ENCODE measurements at regions not wholly inside any gene's neighbourhood (a gene's known extent, or its start where the extent isn't known, plus 50 kb on each side); places are given as distances from the start of the nearest gene placed in this dataset.

DNA sequence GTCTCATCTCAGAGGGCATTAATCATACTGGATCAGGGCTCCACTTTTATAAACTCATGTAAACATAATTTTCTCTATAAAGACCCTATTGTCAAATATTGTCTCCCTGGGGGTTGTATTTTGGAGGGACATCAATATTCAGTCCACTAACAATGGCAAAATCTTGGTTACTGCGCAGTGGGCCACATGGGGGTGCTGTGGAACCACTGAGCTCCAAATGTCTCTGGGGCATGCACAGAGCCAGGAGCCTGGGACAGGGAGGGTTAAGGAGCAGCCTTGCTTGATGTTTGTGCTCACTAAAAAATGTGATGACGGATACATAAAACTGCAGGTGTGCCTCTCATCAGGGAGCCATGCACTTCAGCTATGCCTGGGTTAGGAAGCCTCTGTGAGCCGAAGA, 62.1 kb upstream of the PRSS58 start:
- no peak for DNase-seq

DNA sequence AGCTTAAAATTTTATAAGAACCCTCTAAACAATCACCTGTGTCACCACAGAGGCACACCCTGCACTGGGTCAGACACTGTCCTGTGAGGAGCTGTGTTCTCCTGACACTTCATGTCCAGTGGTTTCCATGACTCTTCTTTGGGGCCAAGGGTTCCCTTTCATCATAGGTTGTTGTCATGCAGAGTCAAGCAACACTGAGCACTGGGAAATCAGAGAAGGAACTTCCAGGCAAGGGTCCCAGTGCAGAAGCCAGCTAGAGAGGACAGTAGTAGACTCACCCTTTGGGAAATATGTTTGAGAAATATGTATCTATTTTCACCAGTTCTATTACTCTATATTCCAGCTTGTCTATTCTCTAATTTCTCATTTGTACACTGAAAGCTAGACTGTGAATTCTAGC, 56.4 kb upstream of the PRSS58 start:
- DNase-seq = no peak

DNA sequence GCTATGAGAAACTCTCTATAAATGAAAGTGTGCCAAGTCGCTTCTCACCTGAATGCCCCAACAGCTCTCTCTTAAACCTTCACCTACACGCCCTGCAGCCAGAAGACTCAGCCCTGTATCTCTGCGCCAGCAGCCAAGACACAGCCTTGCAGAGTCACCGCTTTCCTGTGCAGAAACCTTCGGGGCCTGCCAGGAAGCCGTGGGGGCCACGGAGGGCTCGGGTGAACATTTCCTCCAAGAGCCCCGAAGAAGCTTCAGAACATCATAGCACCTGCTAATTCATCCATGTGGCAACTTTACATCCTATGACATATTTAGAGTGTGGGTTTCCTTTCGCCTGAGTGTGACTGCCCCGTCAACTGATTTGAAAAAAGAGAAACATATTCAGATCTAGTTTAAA, 55.7 kb upstream of the PRSS58 start:
- no peak for DNase-seq

DNA sequence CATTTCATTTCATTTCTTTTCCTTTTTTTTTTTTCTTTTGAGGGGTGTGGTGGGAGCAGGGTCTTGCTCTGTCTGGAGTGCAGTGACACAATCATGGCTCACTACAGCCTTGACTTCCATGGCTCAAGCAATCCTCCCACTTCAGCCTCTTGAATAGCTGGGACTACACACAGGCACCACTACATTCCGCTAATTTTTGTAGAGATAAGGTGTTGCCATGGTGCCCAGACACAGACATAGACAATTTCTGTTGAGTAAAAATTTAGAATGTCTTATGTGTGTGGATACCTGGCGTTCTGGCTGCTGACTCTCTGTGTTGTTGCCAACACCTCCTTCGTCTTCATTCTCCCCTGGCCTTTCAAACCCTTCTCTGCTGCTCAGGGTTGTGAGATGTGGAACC, 54.0 kb upstream of the PRSS58 start:
- no peak for DNase-seq

DNA sequence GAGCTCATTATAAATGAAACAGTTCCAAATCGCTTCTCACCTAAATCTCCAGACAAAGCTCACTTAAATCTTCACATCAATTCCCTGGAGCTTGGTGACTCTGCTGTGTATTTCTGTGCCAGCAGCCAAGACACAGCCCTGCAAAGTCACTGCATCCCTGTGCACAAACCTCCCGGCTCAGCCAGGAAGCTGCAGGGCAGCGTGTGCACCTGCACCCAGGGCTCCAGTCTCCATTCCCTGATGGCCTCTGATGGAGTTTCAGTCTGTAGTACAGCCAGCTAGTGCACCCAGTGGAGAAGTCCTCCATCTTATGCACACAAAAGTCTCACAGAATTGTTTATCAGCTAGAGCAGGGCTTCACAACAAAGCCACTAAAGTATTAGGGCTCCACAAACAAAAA, 51.1 kb upstream of the PRSS58 start:
- no peak for DNase-seq

DNA sequence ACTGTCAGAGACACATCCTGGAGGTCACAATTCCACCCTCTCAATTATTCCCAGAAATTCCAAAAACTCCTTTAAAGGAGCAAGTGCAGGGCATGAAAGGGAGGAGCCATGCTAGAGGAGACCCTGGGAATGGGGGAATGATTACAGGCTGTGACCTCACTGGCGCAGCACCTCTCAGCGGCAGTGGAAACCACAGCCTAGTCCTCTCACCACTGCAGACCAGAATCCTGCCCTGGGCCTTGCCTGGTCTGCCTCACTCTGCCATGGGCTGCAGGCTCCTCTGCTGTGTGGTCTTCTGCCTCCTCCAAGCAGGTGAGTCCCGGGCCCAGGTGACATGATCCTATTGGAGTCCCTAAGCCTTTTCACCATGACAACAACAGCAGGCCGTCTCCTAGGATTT, 50.5 kb upstream of the PRSS58 start:
- no peak for DNase-seq
